HEK293 (cell line): ENCODE measurements at regions not wholly inside any gene's neighbourhood (a gene's known extent, or its start where the extent isn't known, plus 50 kb on each side); places are given as distances from the start of the nearest gene placed in this dataset.

Experiments used
- CTCF ChIA-PET: fragments of 350-600 bp; formaldehyde crosslinking; extraction: SDS; loops from one replicate; lab custom pipeline; 2021; ENCODE audit warnings: antibody characterized with exemption; lab: Yijun Ruan, JAX
- POLR2A ChIA-PET: fragments of 300-600 bp; formaldehyde crosslinking; extraction: SDS; loops from one replicate; lab custom pipeline; 2020; ENCODE audit warnings: antibody characterized with exemption, inconsistent platforms; lab: Yijun Ruan, JAX
- H3K27ac ChIP-seq: fragments of 200-500 bp; sonication (Bioruptor generic); 2 replicates; pipeline ENCODE4 v1.5.1; 2014; ENCODE audit warnings: low read depth, low read length, control low read depth, inconsistent platforms; ENCODE audit errors: extremely low read depth
- H3K36me3 ChIP-seq, 2 experiments: fragments of 200-500 bp in 1 of 2; sonication (Bioruptor generic) in 1 of 2; 1 replicate in 1 of 2; 2 replicates in 1 of 2; pipeline ENCODE4 v1.5.1; 2014 to 2017; ENCODE audit warnings: inconsistent platforms in 2 of 2, low read length in 2 of 2; ENCODE audit not compliant: control insufficient read depth in 2 of 2, insufficient read depth in 1 of 2
- H3K4me1 ChIP-seq: fragments of 200-500 bp; sonication (Bioruptor generic); 2 replicates; pipeline ENCODE4 v1.5.1; 2014; ENCODE audit warnings: mild to moderate bottlenecking, low read length, inconsistent platforms; ENCODE audit not compliant: control insufficient read depth, insufficient read depth
- H3K4me3 ChIP-seq: 2 replicates; pipeline ENCODE4 v1.5.1; 2011; ENCODE audit warnings: low read depth, mild to moderate bottlenecking, control low read depth, low read length, moderate library complexity
- H3K9me3 ChIP-seq: fragments of 200-500 bp; sonication (Bioruptor generic); 2 replicates; pipeline ENCODE4 v1.5.1; 2014; ENCODE audit warnings: low read depth, low read length, inconsistent platforms; ENCODE audit not compliant: control insufficient read depth, insufficient read depth
- BCL11A ChIP-seq: fragments of 450-650 bp; formaldehyde crosslinking; IDR thresholded peaks from 2 replicates; pipeline ENCODE4 v1.5.1; 2016; ENCODE audit warnings: low read depth, missing biosample characterization, missing genetic modification characterization
- KLF1 ChIP-seq: fragments of 450-650 bp; formaldehyde crosslinking; IDR thresholded peaks from 2 replicates; pipeline ENCODE4 v1.5.1; 2016; ENCODE audit warnings: missing biosample characterization, missing genetic modification characterization
- TRIM28 ChIP-seq: IDR thresholded peaks from 2 replicates; pipeline ENCODE4 v1.6.1; 2011; ENCODE audit warnings: low read length, control low read depth, borderline replicate concordance
- WT1 ChIP-seq: fragments of 450-650 bp; formaldehyde crosslinking; IDR thresholded peaks from 2 replicates; pipeline ENCODE4 v1.5.1; 2016; ENCODE audit warnings: missing biosample characterization, missing genetic modification characterization
- ZFP41 ChIP-seq: fragments of 450-650 bp; formaldehyde crosslinking; IDR thresholded peaks from 2 replicates; pipeline ENCODE4 v1.5.1; 2016; ENCODE audit warnings: missing biosample characterization, missing genetic modification characterization, borderline replicate concordance
- ZFP69B ChIP-seq: fragments of 450-650 bp; formaldehyde crosslinking; IDR thresholded peaks from 2 replicates; pipeline ENCODE4 v1.5.1; 2016; ENCODE audit warnings: missing biosample characterization, missing genetic modification characterization
- ZNF112 ChIP-seq: fragments of 450-650 bp; formaldehyde crosslinking; IDR thresholded peaks from 2 replicates; pipeline ENCODE4 v1.5.0; 2017; ENCODE audit warnings: missing biosample characterization, missing genetic modification characterization
- ZNF214 ChIP-seq: fragments of 450-650 bp; formaldehyde crosslinking; IDR thresholded peaks from 2 replicates; pipeline ENCODE4 v1.5.1; 2017; ENCODE audit warnings: missing biosample characterization, mild to moderate bottlenecking, missing genetic modification characterization, borderline replicate concordance
- ZNF37A ChIP-seq: fragments of 450-650 bp; IDR thresholded peaks from 2 replicates; pipeline ENCODE4 v1.5.1; 2018; ENCODE audit warnings: missing biosample characterization, missing genetic modification characterization
- ZNF549 ChIP-seq: fragments of 450-650 bp; IDR thresholded peaks from 2 replicates; pipeline ENCODE4 v1.5.1; 2018; ENCODE audit warnings: missing biosample characterization, missing genetic modification characterization, mild to moderate bottlenecking, inconsistent platforms, moderate library complexity
- ZNF558 ChIP-seq: fragments of 450-650 bp; formaldehyde crosslinking; IDR thresholded peaks from 2 replicates; pipeline ENCODE4 v1.5.1; 2016; ENCODE audit warnings: missing biosample characterization, missing genetic modification characterization
- ZNF626 ChIP-seq: fragments of 450-650 bp; sonication (Bioruptor Pico); formaldehyde crosslinking; IDR thresholded peaks from 2 replicates; pipeline ENCODE4 v1.5.1; 2018; ENCODE audit warnings: missing biosample characterization, missing genetic modification characterization, inconsistent platforms
- ZNF654 ChIP-seq: fragments of 450-650 bp; formaldehyde crosslinking; IDR thresholded peaks from 2 replicates; pipeline ENCODE4 v1.5.1; 2016; ENCODE audit warnings: low read depth, missing biosample characterization, missing genetic modification characterization
- ZNF843 ChIP-seq: fragments of 450-650 bp; formaldehyde crosslinking; IDR thresholded peaks from 2 replicates; pipeline ENCODE4 v1.5.1; 2016; ENCODE audit warnings: missing biosample characterization, missing genetic modification characterization
- TF ChIP-seq, protein P1 (sequence below): IDR thresholded peaks from 2 replicates; pipeline ENCODE4 v1.6.1; 2011; ENCODE audit warnings: mild to moderate bottlenecking, low read depth, low read length, borderline replicate concordance
- TF ChIP-seq, protein P2 (sequence below): fragments of 450-650 bp; IDR thresholded peaks from 2 replicates; pipeline ENCODE4 v1.5.1; 2018; ENCODE audit warnings: missing biosample characterization, mild to moderate bottlenecking, missing genetic modification characterization
- TF ChIP-seq, protein P3 (sequence below): fragments of 450-650 bp; formaldehyde crosslinking; IDR thresholded peaks from 2 replicates; pipeline ENCODE4 v1.5.1; 2016; ENCODE audit warnings: missing biosample characterization, missing genetic modification characterization

DNA sequence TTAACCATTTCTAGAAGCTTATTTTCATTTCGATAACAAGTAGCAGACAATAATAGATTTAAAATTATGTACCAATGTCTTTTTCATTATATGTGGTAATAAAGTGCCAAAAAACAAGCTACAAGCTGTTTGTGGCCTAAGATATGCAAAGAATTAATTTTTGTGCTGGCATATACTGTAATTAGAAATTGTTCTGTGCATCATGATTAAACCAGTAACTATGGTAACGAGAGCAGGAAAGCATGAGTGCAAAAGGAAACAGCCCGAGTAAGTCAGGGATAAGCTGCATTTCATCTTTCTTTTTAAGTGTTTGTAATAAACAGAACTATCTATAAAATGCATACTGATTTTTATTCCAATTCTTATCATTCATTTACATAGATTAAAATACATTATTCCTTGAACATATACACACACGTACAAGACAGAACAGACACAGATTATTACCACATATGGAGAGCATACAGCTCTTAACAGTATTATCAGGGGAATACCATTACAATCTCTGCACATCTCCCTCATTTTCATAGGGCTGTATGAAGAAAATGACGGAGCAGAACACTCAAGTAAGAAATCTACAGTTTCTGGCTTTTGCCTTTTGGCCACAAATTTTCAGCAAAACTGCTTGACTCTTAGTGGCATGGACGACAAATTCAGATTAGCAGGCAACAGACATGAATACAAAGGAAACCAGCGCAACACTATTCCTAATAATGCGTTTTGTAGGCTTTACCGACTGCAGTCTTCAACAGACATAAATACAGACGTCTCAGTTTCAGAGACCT lies 121.3 kb upstream of the WDR17 start (continued):
- no peak for TF ChIP-seq KLF1 (tag by site-specific recombination)
- TF ChIP-seq, protein P1, sequence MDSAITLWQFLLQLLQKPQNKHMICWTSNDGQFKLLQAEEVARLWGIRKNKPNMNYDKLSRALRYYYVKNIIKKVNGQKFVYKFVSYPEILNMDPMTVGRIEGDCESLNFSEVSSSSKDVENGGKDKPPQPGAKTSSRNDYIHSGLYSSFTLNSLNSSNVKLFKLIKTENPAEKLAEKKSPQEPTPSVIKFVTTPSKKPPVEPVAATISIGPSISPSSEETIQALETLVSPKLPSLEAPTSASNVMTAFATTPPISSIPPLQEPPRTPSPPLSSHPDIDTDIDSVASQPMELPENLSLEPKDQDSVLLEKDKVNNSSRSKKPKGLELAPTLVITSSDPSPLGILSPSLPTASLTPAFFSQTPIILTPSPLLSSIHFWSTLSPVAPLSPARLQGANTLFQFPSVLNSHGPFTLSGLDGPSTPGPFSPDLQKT: no peak
- no peak for TF ChIP-seq ZNF549
- no peak for TF ChIP-seq TRIM28
- TF ChIP-seq ZNF654 (tag by site-specific recombination): no peak
- TF ChIP-seq ZFP69B (tag by site-specific recombination): no peak
- TF ChIP-seq ZNF558: no peak
- TF ChIP-seq ZFP41 (tag by site-specific recombination): no peak
- TF ChIP-seq ZNF626: no peak
- TF ChIP-seq, protein P2, sequence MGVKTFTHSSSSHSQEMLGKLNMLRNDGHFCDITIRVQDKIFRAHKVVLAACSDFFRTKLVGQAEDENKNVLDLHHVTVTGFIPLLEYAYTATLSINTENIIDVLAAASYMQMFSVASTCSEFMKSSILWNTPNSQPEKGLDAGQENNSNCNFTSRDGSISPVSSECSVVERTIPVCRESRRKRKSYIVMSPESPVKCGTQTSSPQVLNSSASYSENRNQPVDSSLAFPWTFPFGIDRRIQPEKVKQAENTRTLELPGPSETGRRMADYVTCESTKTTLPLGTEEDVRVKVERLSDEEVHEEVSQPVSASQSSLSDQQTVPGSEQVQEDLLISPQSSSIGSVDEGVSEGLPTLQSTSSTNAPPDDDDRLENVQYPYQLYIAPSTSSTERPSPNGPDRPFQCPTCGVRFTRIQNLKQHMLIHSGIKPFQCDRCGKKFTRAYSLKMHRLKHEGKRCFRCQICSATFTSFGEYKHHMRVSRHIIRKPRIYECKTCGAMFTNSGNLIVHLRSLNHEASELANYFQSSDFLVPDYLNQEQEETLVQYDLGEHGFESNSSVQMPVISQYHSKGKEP (tag by site-specific recombination): no peak
- TF ChIP-seq ZNF112 (tag by site-specific recombination): no peak
- TF ChIP-seq ZNF843: no peak
- TF ChIP-seq ZNF37A: no peak
- TF ChIP-seq WT1 (tag by site-specific recombination): no peak
- TF ChIP-seq ZNF214 (tag by site-specific recombination): no peak

DNA sequence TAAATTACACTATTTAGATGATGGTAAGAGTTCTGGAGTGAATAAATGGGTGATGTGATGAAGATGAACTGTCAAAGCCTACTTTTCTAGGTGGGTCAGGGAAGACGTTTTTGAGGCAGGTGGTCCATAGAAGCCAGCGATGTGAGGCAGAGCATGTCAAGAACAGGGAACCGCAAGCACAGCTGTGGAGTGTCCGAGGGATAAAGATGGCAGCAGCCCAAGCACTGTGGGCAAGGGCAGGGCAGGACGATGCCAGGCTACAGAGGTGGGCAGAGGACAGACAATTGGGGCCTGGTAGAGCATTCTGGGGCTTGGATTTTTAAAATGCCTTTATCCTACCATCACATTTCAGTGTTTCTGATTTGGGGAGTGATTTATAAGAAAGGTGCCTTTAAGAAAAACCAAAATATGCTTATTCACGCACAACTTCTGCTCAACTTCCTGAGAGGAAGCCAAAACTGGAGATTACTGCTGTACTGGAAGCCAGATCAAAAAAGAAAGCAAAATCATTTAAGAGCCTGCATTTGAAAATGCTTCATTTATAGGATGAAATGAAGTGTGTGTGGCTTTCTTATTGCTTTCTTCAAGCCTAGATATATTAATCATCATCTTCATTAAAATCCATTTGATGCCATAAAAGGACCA lies 119.0 kb upstream of the WDR17 start:
- H3K4me3 ChIP-seq: no peak overlapping the region
- no peaks in the 10 kb centered on the region for H3K4me1 ChIP-seq
- no peaks in the 10 kb centered on the region for H3K9me3 ChIP-seq
- ChIA-PET CTCF (interaction anchor here (0.6 to 1.2 kb wide), 5 partner anchors 126 to 594 kb away, joined by 3 read pairs; no protein-coding TSS in a partner anchor), POLR2A (no interaction called here)
- H3K36me3 ChIP-seq: no peaks in the 10 kb centered on the region
- no peak overlapping the region for H3K27ac ChIP-seq
- TF ChIP-seq, protein P3, sequence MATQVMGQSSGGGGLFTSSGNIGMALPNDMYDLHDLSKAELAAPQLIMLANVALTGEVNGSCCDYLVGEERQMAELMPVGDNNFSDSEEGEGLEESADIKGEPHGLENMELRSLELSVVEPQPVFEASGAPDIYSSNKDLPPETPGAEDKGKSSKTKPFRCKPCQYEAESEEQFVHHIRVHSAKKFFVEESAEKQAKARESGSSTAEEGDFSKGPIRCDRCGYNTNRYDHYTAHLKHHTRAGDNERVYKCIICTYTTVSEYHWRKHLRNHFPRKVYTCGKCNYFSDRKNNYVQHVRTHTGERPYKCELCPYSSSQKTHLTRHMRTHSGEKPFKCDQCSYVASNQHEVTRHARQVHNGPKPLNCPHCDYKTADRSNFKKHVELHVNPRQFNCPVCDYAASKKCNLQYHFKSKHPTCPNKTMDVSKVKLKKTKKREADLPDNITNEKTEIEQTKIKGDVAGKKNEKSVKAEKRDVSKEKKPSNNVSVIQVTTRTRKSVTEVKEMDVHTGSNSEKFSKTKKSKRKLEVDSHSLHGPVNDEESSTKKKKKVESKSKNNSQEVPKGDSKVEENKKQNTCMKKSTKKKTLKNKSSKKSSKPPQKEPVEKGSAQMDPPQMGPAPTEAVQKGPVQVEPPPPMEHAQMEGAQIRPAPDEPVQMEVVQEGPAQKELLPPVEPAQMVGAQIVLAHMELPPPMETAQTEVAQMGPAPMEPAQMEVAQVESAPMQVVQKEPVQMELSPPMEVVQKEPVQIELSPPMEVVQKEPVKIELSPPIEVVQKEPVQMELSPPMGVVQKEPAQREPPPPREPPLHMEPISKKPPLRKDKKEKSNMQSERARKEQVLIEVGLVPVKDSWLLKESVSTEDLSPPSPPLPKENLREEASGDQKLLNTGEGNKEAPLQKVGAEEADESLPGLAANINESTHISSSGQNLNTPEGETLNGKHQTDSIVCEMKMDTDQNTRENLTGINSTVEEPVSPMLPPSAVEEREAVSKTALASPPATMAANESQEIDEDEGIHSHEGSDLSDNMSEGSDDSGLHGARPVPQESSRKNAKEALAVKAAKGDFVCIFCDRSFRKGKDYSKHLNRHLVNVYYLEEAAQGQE (tag by site-specific recombination): no peak
- TF ChIP-seq BCL11A (tag by site-specific recombination): no peak
